ENCODE measurements at regions not wholly inside any gene's neighbourhood (a gene's known extent, or its start where the extent isn't known, plus 50 kb on each side); places are given as distances from the start of the nearest gene placed in this dataset.

GRCh38 chr17:5892921-5893675, 177.1 kb upstream of the WSCD1 start:
- in situ Hi-C loops (cut with MboI; ENCODE audit: low sequenced_read_pairs) (no loop called here), dilution Hi-C loops (cut with HindIII; ENCODE audit: low sequenced_read_pairs, unreplicated experiment) (no loop called here), intact Hi-C loops (cut with micrococcal nuclease) (no loop called here)
- DNase-seq (no peak), ATAC-seq (ENCODE audit: low read depth) (no peak)
- Histone ChIP-seq H4K5ac (ENCODE audit: low read depth, low read length) (no peak overlapping the region), H3K36me3 (ENCODE audit: control insufficient read depth, insufficient read depth, low read length) (no peaks in the 10 kb centered on the region), H3K27ac (ENCODE audit: insufficient read depth, low read length) (no peak overlapping the region), H2AK9ac (replicated peaks; ENCODE audit: low read depth, low read length, poor library complexity) (no peak overlapping the region), H3K14ac (replicated peaks; ENCODE audit: low read depth, low read length) (no peak overlapping the region), H3K27me3 (ENCODE audit: control insufficient read depth, insufficient read depth, low read length) (no peaks in the 10 kb centered on the region), H2BK15ac (ENCODE audit: low read depth, low read length) (no peak overlapping the region), H2AFZ (replicated peaks; ENCODE audit: low read length, poor library complexity) (no peak overlapping the region), H3K79me1 (ENCODE audit: low read depth in 1 of 2, low read length in 2 of 2) (no peaks in the 10 kb centered on the region), H3K4me2 (ENCODE audit: low read depth, low read length) (no peak overlapping the region), H3K9me1 (ENCODE audit: insufficient read depth, low read length) (no peaks in the 10 kb centered on the region), H3K23ac (ENCODE audit: low read depth, low read length) (no peak overlapping the region), H2BK5ac (ENCODE audit: low read depth, low read length, poor library complexity, severe bottlenecking) (no peak overlapping the region), H2BK120ac (ENCODE audit: low read depth, low read length) (no peak overlapping the region), H4K20me1 (ENCODE audit: insufficient read depth, low read length) (no peaks in the 10 kb centered on the region), H3K4me1 (ENCODE audit: control insufficient read depth, insufficient read depth, low read length) (no peaks in the 10 kb centered on the region), H3K18ac (ENCODE audit: low read depth, low read length) (no peak overlapping the region), H3K4ac (ENCODE audit: low read depth, low read length) (no peak overlapping the region), H3K4me3 (ENCODE audit: insufficient read depth, low read depth, low read length) (no peak overlapping the region), H4K8ac (ENCODE audit: low read depth in 2 of 2, low read length in 2 of 2) (no peak overlapping the region), H3K56ac (ENCODE audit: extremely low read depth, insufficient read depth, low read length) (no peak overlapping the region), H2AK5ac (ENCODE audit: low read depth, low read length) (no peak overlapping the region), H3K9ac (ENCODE audit: low read depth, low read length) (no peak overlapping the region), H2BK20ac (ENCODE audit: low read depth, low read length) (no peak overlapping the region), H4K91ac (ENCODE audit: insufficient read depth, low read depth, low read length) (no peak overlapping the region), H3K9me3 (ENCODE audit: control insufficient read depth, insufficient read depth, low read length) (no peaks in the 10 kb centered on the region; the same call in 1 of the 2 replicates)
- TF ChIP-seq MAZ (IDR thresholded peaks at IDR 0.05; ENCODE audit: borderline replicate concordance, low read depth, low read length) (no peak), CTCF (conservative IDR thresholded peaks at IDR 0.05; ENCODE audit: low read depth, low read length) (no peak), MXI1 (IDR thresholded peaks at IDR 0.05; ENCODE audit: borderline replicate concordance, low read depth, low read length) (no peak), ELK1 (IDR thresholded peaks at IDR 0.05; ENCODE audit: borderline replicate concordance, low read depth, low read length) (no peak), FOS (IDR thresholded peaks at IDR 0.05; ENCODE audit: low read depth, low read length) (no peak), NFE2L2 (IDR thresholded peaks at IDR 0.05; ENCODE audit: low read depth, low read length) (no peak), USF2 (IDR thresholded peaks at IDR 0.05; ENCODE audit: low read depth, low read length) (no peak), SMC3 (IDR thresholded peaks at IDR 0.05; ENCODE audit: low read depth, low read length) (no peak), POLR2A (IDR thresholded peaks at IDR 0.05; ENCODE audit: low read depth, low read length) (no peak), RAD21 (IDR thresholded peaks at IDR 0.05; ENCODE audit: low read length) (no peak), BHLHE40 (IDR thresholded peaks at IDR 0.05; ENCODE audit: low read depth, low read length) (no peak), RFX5 (IDR thresholded peaks at IDR 0.05; ENCODE audit: low read depth, low read length) (no peak), CHD1 (IDR thresholded peaks at IDR 0.05; ENCODE audit: low read depth, low read length) (no peak), MAFK (IDR thresholded peaks at IDR 0.05; ENCODE audit: low read depth, low read length) (no peak), RCOR1 (IDR thresholded peaks at IDR 0.05; ENCODE audit: insufficient replicate concordance, low read length) (no peak), CEBPB (IDR thresholded peaks at IDR 0.05; ENCODE audit: low read depth, low read length) (no peak)
- ChIA-PET POLR2A (ENCODE audit: unreplicated experiment) (no interaction called here), CTCF (no interaction called here)
- BruUV-seq (replicated peaks) = no TSS peak
- WGBS, 2 experiments (ENCODE audit: extremely low coverage in 2 of 2, insufficient read length in 1 of 2) = no CpG with 5 or more reads among the region's 3 CpGs
